Endothelial cell of umbilical vein (primary cell): ENCODE measurements at regions not wholly inside any gene's neighbourhood (a gene's known extent, or its start where the extent isn't known, plus 50 kb on each side); places are given as distances from the start of the nearest gene placed in this dataset.

Source experiments
- BruUV-seq: library from RNA; stranded (reverse); fragments of 400-500 nt; replicated peaks from 2 replicates; lab custom pipeline; 2021; lab: Mats Ljungman, UMichigan
- CTCF ChIA-PET: fragments of 300-600, 350-600 bp; sonication (Branson Sonifier 250); formaldehyde crosslinking; loops from one replicate; lab custom pipeline; 2021; ENCODE audit warnings: antibody characterized with exemption, inconsistent platforms; lab: Charles Lee
- POLR2A ChIA-PET: fragments of 300-600, 350-600 bp; sonication (Branson Sonifier 250); formaldehyde crosslinking; loops from one replicate; lab custom pipeline; 2021; ENCODE audit warnings: antibody characterized with exemption, inconsistent platforms; lab: Charles Lee
- DNase-seq: peaks from one replicate; pipeline ENCODE4 v3.0.0-alpha.2; 2011; ENCODE audit warnings: low read depth, low spot score
- FAIRE-seq: peaks from 2 replicates; lab custom pipeline; 2011; peaks lifted over from hg19 to GRCh38; lab: Jason Lieb, UNC
- H2AFZ ChIP-seq: 2 replicates; pipeline ENCODE4 v1.6.0; 2012; ENCODE audit warnings: low read depth, low read length, control low read depth, inconsistent platforms
- H3K27ac ChIP-seq: 2 replicates; pipeline ENCODE4 v1.5.1; 2011; ENCODE audit warnings: low read depth, mild to moderate bottlenecking, control low read depth, low read length, moderate library complexity; ENCODE audit not compliant: insufficient read depth
- H3K27me3 ChIP-seq, 2 experiments: 2 replicates each; pipeline versions ENCODE4 v1.6.0 to v1.6.1; 2011; ENCODE audit warnings: low read length in 2 of 2, mixed read lengths in 1 of 2; ENCODE audit not compliant: control insufficient read depth in 2 of 2, insufficient read depth in 2 of 2
- H3K36me3 ChIP-seq, 2 experiments: 2 replicates in 1 of 2; 3 replicates in 1 of 2; pipeline ENCODE4 v1.5.1; 2011; ENCODE audit warnings: low read length in 2 of 2, mild to moderate bottlenecking in 1 of 2, moderate library complexity in 1 of 2; ENCODE audit not compliant: control insufficient read depth in 2 of 2, insufficient read depth in 2 of 2; ENCODE audit errors: extremely low read depth in 1 of 2
- H3K4me1 ChIP-seq: 3 replicates; pipeline ENCODE4 v1.5.1; 2011; ENCODE audit warnings: mild to moderate bottlenecking, low read length; ENCODE audit not compliant: control insufficient read depth, insufficient read depth; ENCODE audit errors: extremely low read depth
- H3K4me2 ChIP-seq: 2 replicates; pipeline ENCODE4 v1.6.1; 2011; ENCODE audit warnings: low read length, control low read depth, mixed read lengths; ENCODE audit not compliant: insufficient read depth
- H3K4me3 ChIP-seq, 3 experiments: fragments of 200-600 bp in 1 of 3; sonication (generic), shearing (Covaris generic) in 1 of 3; replicated peaks in 1 of 3; 2 replicates each; pipeline ENCODE4 v1.5.1; 2011 to 2016; ENCODE audit warnings: control low read depth in 3 of 3, low read length in 3 of 3, mild to moderate bottlenecking in 2 of 3, inconsistent platforms in 1 of 3, low read depth in 1 of 3, moderate library complexity in 1 of 3; ENCODE audit not compliant: insufficient read depth in 1 of 3
- H3K79me2 ChIP-seq: 2 replicates; pipeline ENCODE4 v1.6.0; 2012; ENCODE audit warnings: low read length, inconsistent platforms; ENCODE audit not compliant: control insufficient read depth, insufficient read depth
- H3K9ac ChIP-seq: replicated peaks from 2 replicates; pipeline ENCODE3; 2011; ENCODE audit warnings: low read length, control low read depth; ENCODE audit not compliant: insufficient read depth; ENCODE audit errors: extremely low read depth
- H3K9me1 ChIP-seq: replicated peaks from 3 replicates; pipeline ENCODE4 v1.6.0; 2011; ENCODE audit warnings: mild to moderate bottlenecking, low read length; ENCODE audit not compliant: control insufficient read depth, insufficient read depth; ENCODE audit errors: extremely low read depth
- H3K9me3 ChIP-seq: replicated peaks from 2 replicates; pipeline ENCODE4 v1.5.1; 2012; ENCODE audit warnings: low read length, inconsistent platforms; ENCODE audit not compliant: control insufficient read depth, insufficient read depth
- H4K20me1 ChIP-seq: replicated peaks from 2 replicates; pipeline ENCODE3; 2011; ENCODE audit warnings: mild to moderate bottlenecking, low read length; ENCODE audit not compliant: control insufficient read depth, insufficient read depth; ENCODE audit errors: extremely low read depth
- EZH2 ChIP-seq: IDR thresholded peaks from 2 replicates; pipeline ENCODE4 v1.6.1; 2012; ENCODE audit warnings: borderline replicate concordance, low read depth, mild to moderate bottlenecking, moderate library complexity, low read length, inconsistent platforms; ENCODE audit not compliant: severe bottlenecking
- FOS ChIP-seq: IDR thresholded peaks from 2 replicates; pipeline ENCODE4 v1.6.1; 2011; ENCODE audit warnings: mild to moderate bottlenecking, low read length, moderate library complexity, borderline replicate concordance; ENCODE audit not compliant: insufficient read depth
- GATA2 ChIP-seq: IDR thresholded peaks from 2 replicates; pipeline ENCODE4 v1.7.0; 2011; ENCODE audit warnings: low read depth, mild to moderate bottlenecking, moderate library complexity, mixed read lengths, low read length; ENCODE audit not compliant: insufficient read length, insufficient read depth
- JUN ChIP-seq: IDR thresholded peaks from 2 replicates; pipeline ENCODE4 v1.6.1; 2011; ENCODE audit warnings: borderline replicate concordance, low read depth; ENCODE audit not compliant: insufficient read length, insufficient read depth
- MYC ChIP-seq: IDR thresholded peaks from one replicate; pipeline ENCODE4 v1.6.1; 2011; ENCODE audit warnings: mild to moderate bottlenecking, low read depth, low read length
- POLR2A ChIP-seq: IDR thresholded peaks from 2 replicates; pipeline ENCODE4 v1.6.1; 2012; ENCODE audit warnings: low read depth, mild to moderate bottlenecking, control low read depth, low read length
- POLR2AphosphoS5 ChIP-seq: IDR thresholded peaks from 2 replicates; pipeline ENCODE4 v1.6.1; 2012; ENCODE audit warnings: low read depth, mild to moderate bottlenecking, control low read depth, low read length, moderate library complexity; ENCODE audit not compliant: insufficient read depth
- dilution Hi-C: fragments of 300-500 bp; cut with MboI; formaldehyde crosslinking; loops from one replicate; pipeline ENCODE4 v1.15.0; 2019; ENCODE audit warnings: low sequenced_read_pairs; ENCODE audit not compliant: extremely low pct_ligation_motif_present
- intact Hi-C: fragments of 100-400 bp; cut with micrococcal nuclease; formaldehyde crosslinking; loops from one replicate; pipeline ENCODE4 v1.10.0; 2022
- TF ChIP-seq, protein P1 (sequence below), 2 donors: IDR thresholded peaks; 1 replicate in 1 of 2; 2 replicates in 1 of 2; pipeline ENCODE4 v1.5.1; 2011; ENCODE audit warnings: low read length in 2 of 2, mild to moderate bottlenecking in 2 of 2, moderate library complexity in 2 of 2, control low read depth in 1 of 2, inconsistent platforms in 1 of 2, low read depth in 1 of 2; ENCODE audit not compliant: insufficient read depth in 1 of 2; ENCODE audit errors: extremely low read depth in 1 of 2
- TF ChIP-seq, protein P2 (sequence below): IDR thresholded peaks from 2 replicates; pipeline ENCODE4 v1.6.1; 2011; ENCODE audit not compliant: insufficient read depth, insufficient read length

DNA sequence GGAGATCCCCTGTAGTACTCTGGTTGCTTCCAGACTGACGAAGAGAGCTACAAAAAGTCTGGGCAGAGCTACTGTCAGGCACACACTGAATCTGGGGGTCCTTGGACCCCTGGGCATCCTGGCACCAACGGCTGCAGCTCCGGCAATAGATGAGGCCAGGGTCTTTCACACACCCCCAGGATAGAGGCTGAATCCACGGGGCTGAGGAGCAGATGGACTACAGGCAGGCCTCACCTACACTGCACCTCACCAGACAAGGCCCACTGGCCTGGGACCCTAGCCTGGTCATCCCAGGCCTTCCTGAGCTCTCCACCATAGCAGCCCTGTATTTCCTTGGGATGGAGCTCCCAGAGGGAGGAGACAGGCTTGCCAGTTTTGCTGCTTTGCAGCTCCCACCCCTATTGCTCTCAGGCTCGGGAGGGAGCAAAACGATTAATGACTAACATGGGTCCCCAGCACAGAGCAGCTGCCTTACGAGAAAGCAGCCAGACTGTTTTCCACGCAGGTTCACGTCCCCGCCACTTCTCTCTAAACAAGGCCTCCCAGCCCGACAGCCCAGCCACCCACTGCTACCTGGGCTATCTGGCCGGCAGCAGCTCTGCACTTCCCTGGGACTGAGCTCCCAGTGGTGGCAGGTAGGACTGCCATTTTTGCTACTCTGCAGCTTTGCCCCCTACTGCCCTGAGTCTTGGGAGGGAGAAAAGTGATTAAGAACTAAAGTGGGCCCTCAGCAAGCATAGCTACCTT is 1022.5 kb upstream of the ADGRL2 start:
- Histone ChIP-seq H3K9me3 (no peaks in the 10 kb centered on the region), H4K20me1 (no peaks in the 10 kb centered on the region), H3K27me3 (no peaks in the 10 kb centered on the region), H3K36me3 (no peaks in the 10 kb centered on the region), H3K4me1 (no peaks in the 10 kb centered on the region), H3K27ac (no peak overlapping the region), H3K79me2 (no peaks in the 10 kb centered on the region), H3K9me1 (no peaks in the 10 kb centered on the region), H3K4me3 (no peak overlapping the region), H3K9ac (no peak overlapping the region), H2AFZ (no peak overlapping the region), H3K4me2 (no peak overlapping the region)
- ChIA-PET POLR2A (no interaction called here), CTCF (no interaction called here)
- TF ChIP-seq, protein P1, sequence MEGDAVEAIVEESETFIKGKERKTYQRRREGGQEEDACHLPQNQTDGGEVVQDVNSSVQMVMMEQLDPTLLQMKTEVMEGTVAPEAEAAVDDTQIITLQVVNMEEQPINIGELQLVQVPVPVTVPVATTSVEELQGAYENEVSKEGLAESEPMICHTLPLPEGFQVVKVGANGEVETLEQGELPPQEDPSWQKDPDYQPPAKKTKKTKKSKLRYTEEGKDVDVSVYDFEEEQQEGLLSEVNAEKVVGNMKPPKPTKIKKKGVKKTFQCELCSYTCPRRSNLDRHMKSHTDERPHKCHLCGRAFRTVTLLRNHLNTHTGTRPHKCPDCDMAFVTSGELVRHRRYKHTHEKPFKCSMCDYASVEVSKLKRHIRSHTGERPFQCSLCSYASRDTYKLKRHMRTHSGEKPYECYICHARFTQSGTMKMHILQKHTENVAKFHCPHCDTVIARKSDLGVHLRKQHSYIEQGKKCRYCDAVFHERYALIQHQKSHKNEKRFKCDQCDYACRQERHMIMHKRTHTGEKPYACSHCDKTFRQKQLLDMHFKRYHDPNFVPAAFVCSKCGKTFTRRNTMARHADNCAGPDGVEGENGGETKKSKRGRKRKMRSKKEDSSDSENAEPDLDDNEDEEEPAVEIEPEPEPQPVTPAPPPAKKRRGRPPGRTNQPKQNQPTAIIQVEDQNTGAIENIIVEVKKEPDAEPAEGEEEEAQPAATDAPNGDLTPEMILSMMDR (IDR thresholded peaks at IDR 0.05; ENCODE audit: extremely low read depth in 1 of 2, insufficient read depth in 1 of 2, low read depth in 1 of 2, low read length in 2 of 2): no peak
- TF ChIP-seq FOS (no peak), POLR2A (no peak), MYC (no peak), EZH2 (no peak), POLR2AphosphoS5 (no peak), JUN (no peak), GATA2 (no peak)
- TF ChIP-seq, protein P2, sequence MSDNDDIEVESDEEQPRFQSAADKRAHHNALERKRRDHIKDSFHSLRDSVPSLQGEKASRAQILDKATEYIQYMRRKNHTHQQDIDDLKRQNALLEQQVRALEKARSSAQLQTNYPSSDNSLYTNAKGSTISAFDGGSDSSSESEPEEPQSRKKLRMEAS: no peak
- dilution Hi-C loops (no loop called here), intact Hi-C loops (no loop called here)
- BruUV-seq: no TSS peak
- DNase-seq: no peak
- FAIRE-seq: no peak
